Heart left ventricle (tissue), 13 donors: ENCODE measurements at regions not wholly inside any gene's neighbourhood (a gene's known extent, or its start where the extent isn't known, plus 50 kb on each side); places are given as distances from the start of the nearest gene placed in this dataset.

ENCODE experiments used
- CTCF ChIP-seq, 12 donors: fragments of 200-600 bp; sonication (generic) in 4 of 12; IDR thresholded peaks; one replicate each; pipeline versions ENCODE4 v1.5.0 to v1.8.0; 2018 to 2022; ENCODE audit warnings: antibody characterized with exemption in 12 of 12, mild to moderate bottlenecking in 5 of 12
- POLR2A ChIP-seq, 2 donors: fragments of 450-650 bp; IDR thresholded peaks; one replicate each; pipeline ENCODE4 v1.6.1; 2017; ENCODE audit warnings: antibody characterized with exemption in 2 of 2, mild to moderate bottlenecking in 2 of 2, moderate library complexity in 2 of 2
- donor health status: ischemic (EF 13 %, LVEDD 7.1; RV severe dilation, severe dysfunction).
- donor health status: DM: no; HTN: yes; CAD: no.
- donor health status: DM: no; HTN: no; CAD: no.
- donor health status: ischemic (EF 25% LVEDD 6.9; RV normal size, moderate dysfunction).
- donor health status: ischemic (EF 25% LVEDD 5.7; RV mildly dilated, moderate dysfunction).
- donor health status: ischemic (EF 35%, LVEDD 5.7; RV mildly dilated, moderate dysfunction).
- donor health status: nonischemic (EF 11% LVEDD 7.7; RV severe dilation, severe dysfunction).
- donor health status: DM: yes; HTN: yes; CAD: no.
- donor health status: PGD.
- donor health status: ischemic (EF 29% LVEDD 5.4; RV normal size, mild dysfunction).
- donor health status: nonischemic (EF 23%, LVEDD 6.1; RV moderate dilation, normal function).

- TF ChIP-seq CTCF (IDR thresholded peaks at IDR 0.05) (no peak), POLR2A (IDR thresholded peaks at IDR 0.05) (no peak)
Observed at GRCh38 chr2:109058802-109059201, 69.8 kb upstream of the EDAR start.
